HG02763 (cell line): ENCODE measurements at regions not wholly inside any gene's neighbourhood (a gene's known extent, or its start where the extent isn't known, plus 50 kb on each side); places are given as distances from the start of the nearest gene placed in this dataset.

Experiments used
- ATAC-seq: cut with Tn5 transposase; IDR thresholded peaks from one replicate; pipeline ENCODE4 v1.9.1; 2021; ENCODE audit warnings: mild to moderate bottlenecking, moderate library complexity; ENCODE audit not compliant: unreplicated experiment

DNA sequence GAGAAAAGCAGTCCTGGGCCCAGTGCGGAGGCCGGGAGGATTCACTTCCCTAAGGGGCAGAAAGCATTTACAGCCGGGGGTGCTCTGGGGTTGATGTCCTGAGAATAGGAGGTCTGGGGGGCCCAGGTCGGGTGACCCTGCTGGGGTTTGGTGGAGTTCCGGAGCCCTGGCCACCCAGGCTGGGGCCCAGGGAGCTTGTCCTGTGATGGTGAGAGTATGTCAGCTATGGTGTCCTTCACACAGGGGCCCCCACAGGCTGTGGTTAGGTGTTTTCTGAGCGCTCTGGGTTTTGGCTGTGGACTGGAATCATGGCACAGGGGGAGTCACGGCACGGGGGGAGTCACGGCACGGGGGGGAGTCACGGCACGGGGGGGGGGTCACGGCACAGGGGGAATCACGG is 54.5 kb upstream of the TMEM18 start:
- no peak for ATAC-seq

DNA sequence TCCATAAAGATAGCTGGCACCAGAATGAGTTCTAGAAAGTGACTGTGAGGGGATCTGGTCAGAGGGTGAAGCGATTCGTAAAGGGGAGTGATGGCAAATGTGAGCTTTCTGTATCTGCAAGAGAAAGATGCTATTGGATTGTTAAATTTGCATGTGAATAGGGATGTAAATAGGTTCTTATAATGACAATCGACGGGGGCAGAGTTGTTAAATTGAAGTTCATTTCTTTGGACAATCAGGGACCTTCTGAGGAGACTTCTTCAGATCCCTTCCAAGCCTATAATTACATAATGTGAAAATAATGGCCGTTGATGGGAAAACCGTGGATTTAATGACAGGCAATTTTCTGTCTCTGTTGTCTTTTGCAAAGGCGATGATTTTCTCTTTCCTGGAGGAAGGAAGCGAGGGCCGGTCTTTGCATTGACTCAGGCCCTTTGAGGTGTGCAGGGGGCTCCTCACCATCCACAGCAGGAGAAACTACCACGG is 52.2 kb upstream of the TMEM18 start:
- no peak for ATAC-seq

DNA sequence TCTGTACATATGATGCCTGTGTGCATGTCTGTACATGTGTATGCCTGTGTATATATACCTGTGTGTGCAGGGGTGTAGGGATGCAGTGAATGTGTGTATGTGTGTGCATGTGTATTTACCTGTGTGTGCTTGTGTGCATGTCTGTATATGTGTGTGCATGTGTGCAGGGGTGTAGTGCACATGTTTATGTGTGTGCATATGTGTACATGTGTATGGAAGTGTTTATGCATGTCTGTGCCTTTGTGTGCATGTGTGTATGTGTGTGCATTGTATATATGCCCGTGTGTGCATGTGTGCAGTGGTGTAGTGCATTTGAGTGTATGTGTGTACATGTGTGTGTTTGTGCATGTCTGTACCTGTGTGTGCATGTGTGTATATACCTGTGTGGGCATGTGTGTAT is 51.0 kb upstream of the TMEM18 start:
- no peak for ATAC-seq

DNA sequence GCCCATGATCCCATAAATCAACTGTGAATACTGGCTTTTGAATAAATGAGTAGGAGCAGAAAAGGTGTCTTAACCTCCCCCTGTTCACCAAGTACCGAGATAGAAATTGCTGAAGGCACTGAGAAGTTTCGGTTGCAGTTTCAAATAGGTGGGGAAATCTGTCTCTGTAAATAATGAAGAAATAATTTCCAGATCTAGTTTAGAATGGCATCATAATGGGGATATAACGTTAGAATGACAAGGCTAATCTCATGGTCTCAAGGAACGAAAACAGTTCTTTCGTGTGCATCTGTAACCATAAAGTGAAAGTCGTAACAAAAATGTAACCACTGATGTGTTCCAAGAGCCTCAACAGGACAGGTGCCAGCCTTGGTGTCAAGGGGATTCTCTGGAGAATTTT is 49.9 kb upstream of the TMEM18 start:
- ATAC-seq, result peak; percentile 69
